Inflammatory macrophage treated with lipopolysaccharide for 4 hours (primary cell): ENCODE measurements at regions not wholly inside any gene's neighbourhood (a gene's known extent, or its start where the extent isn't known, plus 50 kb on each side); places are given as distances from the start of the nearest gene placed in this dataset.

Experiments
- DNase-seq: peaks from one replicate; pipeline ENCODE4 v3.0.0-alpha.2; 2020

DNA sequence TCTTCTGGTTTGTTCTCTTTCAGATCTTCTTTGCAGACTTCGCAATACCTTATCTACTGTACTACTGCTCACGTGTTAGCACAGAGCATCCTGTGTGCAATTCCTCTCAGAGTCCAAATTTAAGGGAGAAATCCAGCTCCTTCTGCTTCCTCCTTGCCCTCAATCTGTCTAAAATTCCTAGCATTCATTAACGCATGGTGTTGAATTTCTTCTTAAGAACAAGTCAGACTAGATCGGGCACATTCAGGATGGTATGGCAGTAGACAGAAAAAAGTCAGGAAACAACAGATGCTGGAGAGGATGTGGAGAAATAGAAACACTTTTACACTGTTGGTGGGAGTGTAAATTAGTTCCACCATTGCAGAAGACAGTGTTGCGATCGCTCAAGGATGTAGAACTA lies 206.1 kb upstream of the CDH7 start:
- no peak for DNase-seq

DNA sequence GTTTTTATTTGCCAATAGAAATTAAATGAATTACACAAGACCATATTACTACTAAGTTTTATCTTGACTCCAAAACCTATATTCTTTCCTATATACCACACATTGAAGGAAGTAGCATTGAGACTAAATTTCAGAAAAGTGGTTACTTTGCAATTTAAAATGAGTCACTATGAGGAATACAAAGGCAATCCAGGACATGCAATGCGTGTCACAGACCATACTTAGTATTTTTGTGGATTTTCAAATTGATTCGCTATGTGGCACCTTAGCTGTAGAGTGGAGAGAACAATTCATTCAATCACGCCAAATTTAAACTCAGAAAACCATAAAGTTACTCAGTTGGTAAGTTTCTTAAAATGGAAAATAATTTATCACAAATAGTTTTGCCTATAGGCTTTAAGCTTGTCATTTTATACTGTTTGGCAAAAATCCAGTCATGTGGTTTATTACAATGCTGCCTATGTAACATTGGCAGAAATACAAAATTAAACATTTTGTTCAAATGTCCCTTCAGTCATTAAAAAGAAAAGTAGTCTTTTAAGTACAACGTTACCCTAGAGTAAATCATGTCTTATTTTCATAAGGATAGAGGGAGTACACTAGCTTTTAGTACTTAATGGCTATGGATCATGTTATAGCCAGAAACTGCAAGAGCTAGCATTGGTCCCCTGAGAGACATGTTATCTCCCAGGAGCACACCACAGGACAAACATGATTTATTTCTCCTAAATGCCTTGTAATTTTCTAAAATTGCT lies 222.8 kb upstream of the CDH7 start:
- no peak for DNase-seq

DNA sequence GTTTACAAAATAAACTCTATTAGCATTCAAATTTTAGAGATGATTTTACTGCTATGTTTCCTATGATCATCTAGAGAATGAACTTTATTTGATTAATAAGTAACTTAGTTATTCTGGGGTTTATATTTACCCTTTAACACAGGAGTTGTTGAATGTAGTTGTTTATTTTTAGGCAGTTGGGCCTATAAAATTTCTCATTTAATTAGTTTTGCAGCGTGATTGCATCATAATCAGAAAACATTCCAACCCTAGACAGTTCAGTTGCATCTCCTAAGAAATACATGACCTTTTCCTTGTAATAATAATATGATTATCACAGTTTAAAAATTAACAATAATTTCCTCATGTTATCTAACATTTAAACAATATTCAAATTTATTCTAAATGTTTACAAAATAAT lies 224.7 kb upstream of the CDH7 start:
- DNase-seq: no peak

DNA sequence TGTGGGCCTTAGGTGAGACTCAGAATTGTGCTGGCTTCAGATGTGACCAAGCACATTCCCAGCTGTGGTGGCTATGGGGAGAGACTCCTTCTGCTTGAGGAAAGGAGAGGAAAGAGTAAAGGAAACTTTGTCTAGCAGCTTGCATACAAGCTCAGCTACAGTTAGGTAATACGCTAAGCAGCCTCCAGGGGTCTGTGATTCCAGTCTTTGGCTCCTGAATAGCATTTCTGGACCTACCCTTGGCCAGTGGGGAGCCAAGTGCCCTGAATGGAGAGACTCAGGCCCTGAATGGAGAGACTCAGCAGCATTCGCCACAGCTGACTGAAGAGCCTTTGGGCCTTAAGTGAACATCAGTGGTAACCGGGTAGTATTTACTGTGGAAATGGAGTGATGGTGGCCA lies 227.4 kb upstream of the CDH7 start:
- no peak for DNase-seq

DNA sequence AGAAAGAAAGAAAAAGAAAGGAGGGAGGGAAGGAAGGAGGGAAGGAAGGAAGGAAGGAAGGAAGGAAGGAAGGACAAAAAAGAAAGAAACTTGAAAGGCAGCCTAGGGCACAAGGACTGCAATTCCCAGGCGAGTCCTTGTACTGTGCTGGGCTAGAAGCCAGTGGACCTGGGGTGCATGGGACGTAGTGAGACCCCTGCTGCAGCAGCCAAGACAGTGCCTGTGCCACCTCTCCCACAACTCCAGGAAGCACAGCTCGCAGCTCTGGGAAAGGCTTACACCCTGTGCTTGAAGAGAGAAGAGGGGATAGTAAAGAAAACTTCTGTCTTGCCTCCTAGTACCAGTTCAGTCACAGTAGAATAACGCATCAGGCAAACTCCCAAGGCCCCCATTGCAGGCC lies 227.9 kb upstream of the CDH7 start:
- no peak for DNase-seq

DNA sequence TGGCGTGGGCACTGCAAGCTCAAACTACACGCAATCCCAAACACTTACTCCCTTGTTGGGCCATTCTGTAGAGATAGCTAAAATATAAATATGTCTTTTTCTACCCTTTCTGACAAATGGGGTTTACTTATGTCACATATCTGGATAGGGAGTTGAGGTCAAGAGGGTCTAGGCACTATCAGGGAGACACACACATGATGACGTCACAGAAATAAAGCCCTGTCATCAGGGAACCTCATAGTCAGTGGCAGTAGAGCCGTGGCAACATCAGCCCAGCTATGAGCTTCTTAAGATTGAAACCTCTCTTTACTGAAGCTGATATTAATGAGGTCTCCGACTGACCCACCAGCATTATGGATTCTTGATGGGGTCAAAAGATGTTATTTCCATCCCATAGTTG lies 234.6 kb upstream of the CDH7 start:
- no peak for DNase-seq

DNA sequence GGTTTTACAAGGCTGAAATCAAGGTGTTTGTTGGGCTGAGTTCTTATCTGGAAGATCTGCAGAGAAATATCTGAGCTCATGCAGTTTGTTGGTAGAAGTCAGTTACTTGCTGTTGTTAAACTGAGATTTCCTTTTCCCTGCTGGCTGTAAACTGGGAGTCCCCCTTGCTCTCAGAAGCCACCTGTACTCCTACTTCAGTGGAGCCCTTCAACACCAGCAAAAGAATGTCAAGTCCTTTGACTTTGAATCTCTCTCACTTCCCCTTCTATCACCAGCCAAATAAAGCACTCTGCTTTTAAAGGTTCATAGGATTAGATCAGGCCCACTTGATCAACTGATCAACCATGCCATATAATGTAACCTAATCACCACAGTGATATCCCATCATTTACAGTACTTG lies 252.2 kb upstream of the CDH7 start:
- no peak for DNase-seq

DNA sequence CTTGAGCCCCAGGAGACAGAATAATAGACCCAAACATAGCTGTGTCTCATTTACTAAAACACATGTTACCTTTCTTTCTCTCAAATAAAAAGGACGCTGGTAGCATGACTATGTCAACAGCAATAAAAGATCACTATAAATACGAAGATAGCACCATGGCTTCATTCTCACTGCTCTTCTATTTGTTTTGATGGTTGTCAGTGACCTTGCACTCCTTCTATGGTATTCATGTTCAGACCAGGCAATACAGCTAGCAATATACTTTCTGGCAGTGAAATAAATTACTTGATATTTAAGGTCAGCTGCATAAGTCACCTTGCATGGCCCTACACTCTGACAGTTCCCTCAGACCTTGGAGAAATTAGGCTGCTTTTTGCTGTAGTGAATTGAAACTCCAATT lies 263.2 kb upstream of the CDH7 start:
- no peak for DNase-seq

DNA sequence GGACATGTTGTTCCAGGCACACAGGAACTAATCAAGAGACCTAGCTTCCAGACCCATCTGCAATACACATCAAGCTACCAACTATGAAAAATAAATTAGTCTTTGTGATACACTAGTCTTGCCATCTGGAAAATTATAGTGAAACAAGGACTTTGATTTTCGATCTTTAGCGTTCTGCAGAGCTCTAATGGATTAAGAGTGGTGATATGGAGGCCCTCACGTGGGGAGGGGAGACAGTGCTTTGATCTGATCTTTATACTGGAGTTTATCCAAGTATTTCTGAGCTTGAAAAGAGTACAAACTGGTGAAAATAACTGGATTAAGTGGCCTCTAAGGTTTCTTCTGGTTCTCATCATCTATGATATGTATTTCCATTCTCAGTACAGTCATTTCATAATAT lies 273.4 kb upstream of the CDH7 start:
- no peak for DNase-seq

DNA sequence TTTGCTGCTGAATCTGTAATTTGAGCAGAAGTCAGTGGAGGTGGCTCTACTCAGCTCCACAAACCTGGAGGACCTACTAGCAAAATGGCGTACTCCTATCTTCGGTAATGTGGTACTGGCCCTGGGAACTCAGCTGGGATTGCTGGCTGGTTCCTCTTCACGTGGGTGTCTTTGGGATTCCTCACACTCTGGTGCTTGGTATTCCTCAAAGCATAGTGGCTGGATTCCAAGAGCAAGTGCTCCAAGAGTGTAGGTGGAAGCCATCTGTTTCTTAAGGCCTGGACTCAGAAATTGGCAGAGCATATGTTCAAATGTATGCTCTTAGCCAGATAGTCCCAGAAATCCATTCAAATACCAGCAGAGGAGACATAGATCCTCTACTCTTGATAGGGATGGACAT lies 281.9 kb upstream of the CDH7 start:
- DNase-seq: no peak

DNA sequence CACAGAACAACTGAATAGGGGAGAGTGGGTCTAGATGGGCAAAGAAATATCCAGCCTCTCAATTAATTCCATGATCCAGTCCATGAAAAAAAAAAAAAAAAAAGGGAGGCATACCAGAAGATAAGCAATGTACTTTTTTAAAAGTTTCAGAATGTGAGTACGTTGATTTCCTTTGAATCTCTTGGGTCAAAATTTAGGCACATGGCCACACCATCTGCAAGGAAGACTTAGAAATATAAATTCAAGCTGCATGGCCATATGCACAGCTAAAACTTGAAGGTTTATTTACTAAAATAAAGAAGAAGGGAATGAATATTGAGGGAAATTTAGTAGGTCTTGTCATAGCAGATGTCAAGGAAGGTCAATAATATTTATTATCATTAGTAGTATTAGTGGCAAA lies 286.5 kb upstream of the CDH7 start:
- no peak for DNase-seq

DNA sequence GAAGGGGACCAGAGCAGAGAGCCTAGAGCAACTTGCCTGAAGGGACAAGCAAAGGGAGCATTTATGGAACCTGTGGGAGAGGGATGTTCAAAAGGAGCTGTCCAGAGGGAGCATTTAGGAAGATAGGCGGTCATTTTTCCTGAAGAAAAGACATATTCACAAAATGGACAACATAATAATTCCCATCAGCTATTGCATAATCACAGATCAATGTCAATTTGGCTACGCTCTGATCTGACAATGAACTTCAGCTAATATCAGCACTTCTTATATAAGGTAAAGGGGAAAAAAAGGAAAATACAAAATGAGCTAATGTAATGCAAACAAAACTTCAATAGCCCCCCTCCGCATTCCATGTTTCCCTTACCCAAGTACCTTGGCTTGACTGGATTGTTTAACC lies 291.1 kb upstream of the CDH7 start:
- DNase-seq: no peak

DNA sequence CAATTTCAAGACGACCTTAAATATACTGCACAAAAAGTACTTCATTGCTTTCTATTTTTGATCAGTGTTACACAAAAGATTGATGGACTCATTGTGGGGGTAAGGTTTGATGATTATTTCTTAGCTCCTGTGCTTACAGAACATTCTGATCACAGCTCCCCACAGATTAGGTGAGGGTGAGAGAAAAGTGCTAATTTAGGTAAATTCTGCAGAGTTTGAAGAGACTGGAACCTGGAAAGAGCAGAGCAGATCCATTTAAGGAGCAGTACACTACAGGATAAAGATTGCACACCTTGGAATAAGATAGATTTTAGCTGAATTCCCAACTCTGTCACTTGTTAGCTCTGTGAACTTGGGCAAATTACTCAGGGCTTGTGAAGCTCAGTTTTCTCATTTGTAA lies 291.9 kb upstream of the CDH7 start:
- no peak for DNase-seq

DNA sequence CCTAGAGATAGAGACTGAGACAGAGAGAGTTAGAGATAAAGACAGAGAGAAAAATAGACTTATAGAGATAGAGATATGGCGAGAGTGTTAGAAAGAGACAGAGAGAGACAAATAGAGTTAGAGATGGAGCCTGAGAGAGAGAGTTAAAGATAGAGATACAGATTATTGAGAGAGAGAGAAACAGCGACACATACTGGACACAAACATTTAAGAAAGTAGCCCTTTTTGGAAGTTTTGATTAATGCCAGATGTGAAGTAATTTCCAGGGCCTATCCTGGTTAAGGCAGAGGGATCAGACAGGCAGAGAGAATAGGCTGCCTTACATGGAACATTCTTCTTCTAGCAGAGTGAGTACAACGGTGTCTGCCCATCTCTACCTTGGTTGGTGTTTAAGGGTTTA lies 311.6 kb upstream of the CDH7 start:
- DNase-seq: no peak

DNA sequence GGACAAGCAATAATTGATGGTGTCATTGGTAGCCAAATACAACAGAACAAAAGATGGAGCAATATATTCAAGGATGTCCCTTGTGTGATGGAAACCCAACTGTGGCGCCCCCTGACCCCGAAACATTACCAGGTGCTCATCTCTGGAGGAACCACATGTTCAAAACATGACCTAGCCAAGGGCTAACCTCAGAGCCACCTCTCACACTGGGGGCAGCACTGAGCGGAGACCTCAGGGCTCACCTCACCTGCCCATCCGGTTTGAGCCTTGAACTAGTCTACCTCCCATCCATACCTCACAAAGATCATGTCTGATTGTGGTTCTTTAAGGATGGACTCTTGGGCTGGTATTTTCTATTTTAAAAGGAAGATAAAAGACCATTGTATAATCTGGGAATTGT lies 314.4 kb upstream of the CDH7 start:
- DNase-seq: no peak

DNA sequence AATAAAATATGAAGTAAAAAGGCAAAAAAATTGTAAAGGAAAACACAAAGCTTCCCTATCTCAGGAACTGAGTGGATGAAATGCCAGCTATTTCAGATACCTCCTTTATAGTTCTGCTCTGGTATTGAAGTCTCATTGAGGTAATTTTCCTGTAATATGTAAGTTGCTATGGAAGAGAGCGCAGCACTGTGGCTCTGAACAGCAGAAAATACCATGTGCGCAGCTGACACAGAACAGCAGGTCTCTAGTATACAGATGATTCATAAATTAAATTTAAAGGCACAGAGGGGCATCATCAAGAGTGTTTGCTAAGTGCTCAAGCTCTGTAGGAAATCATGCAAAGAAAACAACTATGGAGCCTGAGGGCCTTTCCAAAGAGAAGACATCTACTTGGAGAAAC lies 315.3 kb upstream of the CDH7 start:
- DNase-seq: no peak

DNA sequence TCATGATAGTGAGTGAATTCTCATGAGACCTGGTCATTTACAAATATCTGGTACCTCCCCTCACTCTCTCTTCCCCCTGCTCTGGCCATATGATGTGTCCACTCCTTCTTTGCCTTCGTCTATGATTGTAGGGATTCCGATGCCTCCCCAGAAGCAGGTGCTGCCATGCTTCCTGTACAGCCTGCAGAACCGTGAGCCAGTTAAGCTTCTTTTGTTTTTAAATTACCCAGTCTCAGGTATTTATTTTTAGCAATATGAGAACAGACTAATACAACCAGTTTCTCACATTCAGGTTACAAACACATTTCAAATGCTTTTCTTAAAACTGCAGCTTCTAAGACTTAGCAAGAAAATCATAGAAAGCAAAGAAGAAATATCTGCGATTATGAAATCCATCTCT lies 321.2 kb upstream of the CDH7 start:
- DNase-seq: no peak

DNA sequence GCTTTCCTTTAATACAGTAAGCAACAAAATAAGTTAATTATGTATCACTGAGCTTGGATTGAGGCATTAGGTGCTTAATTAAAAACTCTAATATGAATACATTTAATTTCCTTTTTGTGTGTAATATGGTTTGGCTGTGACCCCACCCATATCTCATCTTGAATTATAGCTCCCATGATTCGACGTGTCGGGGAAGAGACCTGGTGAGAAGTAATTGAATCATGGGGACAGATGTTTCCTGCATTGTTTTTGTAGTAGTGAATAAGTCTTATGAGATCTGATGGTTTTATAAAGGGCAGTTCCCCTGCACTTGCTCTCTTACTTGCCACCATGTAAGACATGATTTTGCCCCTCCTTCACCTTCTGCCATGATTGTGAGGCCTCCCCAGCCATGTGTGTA lies 325.4 kb upstream of the CDH7 start:
- no peak for DNase-seq

DNA sequence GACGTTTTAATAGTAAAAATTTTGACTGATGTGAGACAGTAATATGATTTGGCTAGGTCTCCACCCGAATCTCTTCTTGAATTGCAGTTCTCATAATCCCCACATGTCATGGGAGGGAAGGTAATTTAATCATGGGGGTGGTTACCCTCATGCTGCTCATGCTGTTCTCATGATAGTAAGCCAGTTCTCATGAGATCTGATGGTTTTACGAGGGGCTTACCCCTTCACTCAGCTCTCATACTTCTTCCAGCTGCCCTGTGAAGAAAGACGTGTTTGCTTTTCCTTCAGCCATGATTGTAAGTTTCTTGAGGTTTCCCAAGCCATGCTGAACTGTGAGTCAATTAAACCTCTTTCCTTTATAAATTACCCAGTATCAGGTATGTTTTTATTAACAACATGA lies 327.0 kb upstream of the CDH7 start:
- DNase-seq: no peak

DNA sequence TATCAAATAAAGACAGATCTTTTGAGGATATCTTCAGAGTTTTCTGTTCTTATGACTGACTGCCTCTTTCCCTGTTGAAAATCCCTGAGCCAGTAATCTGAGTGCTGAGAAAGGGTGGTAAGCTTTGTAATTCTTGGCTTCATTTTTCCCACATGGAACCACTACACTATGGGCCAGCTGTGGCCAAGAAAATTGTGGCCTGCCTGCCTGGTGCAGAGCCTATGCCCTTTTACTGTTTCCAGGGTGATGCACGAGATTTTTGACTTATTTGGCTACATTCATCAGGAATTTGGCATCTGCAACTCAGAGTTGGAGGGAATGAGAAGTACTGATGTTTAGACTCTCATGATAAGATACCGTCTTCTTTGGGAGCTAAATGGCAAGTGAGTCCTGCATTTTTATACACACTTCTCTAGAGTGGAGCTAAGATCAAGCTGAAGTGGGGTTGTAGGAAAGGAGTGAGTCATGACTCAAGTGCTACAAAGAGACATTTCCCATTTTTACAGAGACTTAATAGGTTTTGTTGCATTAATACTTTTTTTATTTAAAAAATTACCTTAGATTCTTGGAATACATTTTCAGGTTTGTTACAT lies 328.2 kb upstream of the CDH7 start:
- DNase-seq: no peak

DNA sequence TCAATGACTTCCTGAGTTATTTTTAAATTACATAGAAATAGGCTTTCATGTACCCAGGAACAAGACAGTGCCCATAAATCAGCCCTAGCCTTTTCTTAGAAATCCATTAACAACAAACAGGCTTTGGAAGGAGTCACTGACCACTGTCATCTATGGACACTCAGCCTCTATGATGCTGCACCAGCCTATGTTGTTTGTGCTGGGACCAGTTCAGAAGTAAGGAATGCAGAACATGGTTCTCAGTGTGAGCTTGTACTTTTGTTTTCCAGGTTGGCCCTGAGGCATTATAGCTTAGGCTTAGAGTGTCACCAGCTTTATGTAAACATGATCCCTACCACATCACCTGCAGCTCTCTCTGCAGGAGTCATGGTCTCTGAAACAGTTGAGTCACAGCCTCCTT lies 335.7 kb upstream of the CDH7 start:
- no peak for DNase-seq

DNA sequence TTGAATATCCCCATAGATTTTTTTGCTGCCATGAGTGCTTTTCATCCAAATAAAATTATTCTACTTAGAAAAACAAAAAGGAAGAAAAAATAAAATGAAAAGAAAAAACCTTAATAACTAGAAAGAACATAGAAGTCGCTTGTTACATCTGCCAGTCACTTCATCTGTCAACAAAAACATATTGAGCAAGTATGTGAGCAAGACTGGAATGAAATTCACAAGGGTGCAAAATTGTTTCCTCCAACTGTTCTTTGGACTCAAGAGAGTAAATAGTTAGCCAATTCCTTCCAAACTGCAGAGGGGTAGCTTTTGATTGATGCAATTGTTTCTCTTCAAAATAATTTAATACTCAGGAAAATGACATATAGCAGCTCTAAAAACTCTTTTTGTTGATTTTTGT lies 336.3 kb upstream of the CDH7 start:
- DNase-seq: no peak

DNA sequence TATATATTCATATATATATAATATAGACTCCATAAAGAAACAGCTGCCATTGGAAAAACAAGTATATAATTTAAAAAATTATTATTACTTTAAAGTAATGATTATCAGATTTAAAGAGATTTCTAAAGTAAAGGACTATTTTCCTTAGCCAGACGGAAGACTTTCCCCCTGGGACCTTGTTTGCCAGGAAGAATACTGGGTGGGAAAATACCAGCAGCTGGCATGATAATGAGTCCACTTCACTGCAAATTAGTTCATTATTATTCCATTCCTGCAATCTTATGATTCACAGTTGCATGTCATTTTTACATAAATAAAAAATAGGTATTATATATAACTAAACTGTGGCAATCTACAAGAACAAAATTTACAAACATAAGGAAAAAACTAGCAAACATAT lies 339.8 kb upstream of the CDH7 start:
- no peak for DNase-seq

DNA sequence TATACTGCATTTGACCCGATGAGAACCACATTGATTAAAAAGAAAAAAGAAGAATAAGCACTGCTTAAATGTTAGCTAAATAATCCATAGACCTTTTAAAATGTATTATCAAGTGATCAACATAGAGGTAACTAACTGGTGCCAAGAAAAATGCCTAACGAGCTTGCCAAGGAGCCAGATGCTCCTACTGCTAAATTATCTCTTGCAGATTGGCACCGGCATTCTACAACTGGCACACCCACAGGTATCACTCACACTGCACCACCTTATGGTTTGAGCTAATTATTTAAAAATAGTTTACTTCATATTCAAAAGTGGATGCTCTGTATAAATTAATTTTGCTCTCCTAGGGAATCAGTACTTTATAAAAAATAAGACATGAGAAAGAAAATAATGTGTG lies 341.6 kb upstream of the CDH7 start:
- DNase-seq: no peak

DNA sequence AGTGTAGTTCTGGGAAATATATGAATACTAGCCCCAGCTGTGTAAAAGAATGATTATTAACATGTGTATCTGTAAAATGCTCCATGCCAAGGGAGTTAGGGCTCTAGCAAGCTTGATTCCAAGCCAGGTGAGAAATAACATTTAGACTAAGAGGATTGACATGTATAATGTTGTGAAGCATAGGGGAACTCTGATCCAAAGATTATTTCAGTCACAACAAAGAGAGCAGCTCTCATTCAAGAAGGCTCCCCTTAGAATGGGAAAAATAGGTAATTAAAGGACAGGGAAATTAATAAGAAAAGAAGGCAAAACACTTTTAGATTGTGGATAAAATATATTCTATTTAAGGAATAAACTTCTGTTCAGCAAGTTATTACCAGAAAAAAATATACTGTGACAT lies 347.3 kb upstream of the CDH7 start:
- DNase-seq: no peak
